Naive thymus-derived CD4-positive, alpha-beta T cell (primary cell): ENCODE measurements at regions not wholly inside any gene's neighbourhood (a gene's known extent, or its start where the extent isn't known, plus 50 kb on each side); places are given as distances from the start of the nearest gene placed in this dataset.
A peak's percentile ranks its signal among the peaks of the same experiment; 100 is the strongest.

Experiments used
- ATAC-seq: fragments of 150-1000 bp; cut with Tn5 transposase; 2 replicates; pipeline ENCODE4 v1.10.0; 2021; ENCODE audit warnings: mild to moderate bottlenecking, moderate library complexity
- CTCF ChIA-PET: fragments of 350-600 bp; sonication (Branson Sonifier 250); formaldehyde crosslinking; loops from one replicate; lab custom pipeline; 2021; ENCODE audit warnings: antibody characterized with exemption; lab: Charles Lee
- POLR2A ChIA-PET: fragments of 350-600 bp; sonication (Branson Sonifier 250); formaldehyde crosslinking; loops from one replicate; lab custom pipeline; 2021; ENCODE audit warnings: antibody characterized with exemption, inconsistent platforms; lab: Charles Lee
- DNase-seq, 9 donors: peaks; one replicate each; pipeline versions ENCODE4 v3.0.0 to v3.0.0-alpha.2; 2020 to 2022; ENCODE audit warnings: mixed read lengths in 1 of 9
- H3K27ac ChIP-seq: one replicate; pipeline ENCODE4 v1.7.0; 2013; ENCODE audit warnings: mild to moderate bottlenecking, low read depth, low read length, moderate library complexity
- H3K27me3 ChIP-seq, 2 donors: one replicate each; pipeline ENCODE4 v1.7.0; 2013; ENCODE audit warnings: low read length in 2 of 2, mild to moderate bottlenecking in 2 of 2, moderate library complexity in 2 of 2; ENCODE audit not compliant: control insufficient read depth in 2 of 2, insufficient read depth in 2 of 2
- H3K36me3 ChIP-seq, 3 experiments: 1 replicate in 2 of 3; 2 replicates in 1 of 3; pipeline ENCODE4 v1.7.0; 2013; ENCODE audit warnings: low read length in 3 of 3, mild to moderate bottlenecking in 3 of 3, moderate library complexity in 1 of 3; ENCODE audit not compliant: insufficient read depth in 3 of 3, control insufficient read depth in 2 of 3
- H3K4me1 ChIP-seq, 2 donors: one replicate each; pipeline ENCODE4 v1.7.0; 2013; ENCODE audit warnings: low read length in 2 of 2, mild to moderate bottlenecking in 2 of 2, moderate library complexity in 1 of 2; ENCODE audit not compliant: control insufficient read depth in 2 of 2, insufficient read depth in 2 of 2
- H3K4me3 ChIP-seq: 2 replicates; pipeline ENCODE4 v1.7.0; 2013; ENCODE audit warnings: mild to moderate bottlenecking, low read length
- H3K9me3 ChIP-seq, 3 experiments: 1 replicate in 2 of 3; 2 replicates in 1 of 3; pipeline ENCODE4 v1.7.0; 2013; ENCODE audit warnings: low read length in 3 of 3; ENCODE audit not compliant: control insufficient read depth in 2 of 3
- H3K27ac Mint-ChIP-seq, 9 donors: one replicate each; pipeline ENCODE4 v1.8.0; 2020 to 2022; ENCODE audit warnings: mixed read lengths in 9 of 9, mild to moderate bottlenecking in 8 of 9, moderate library complexity in 5 of 9, inconsistent platforms in 2 of 9
- H3K27me3 Mint-ChIP-seq, 5 donors: one replicate each; pipeline ENCODE4 v1.8.0; 2021 to 2022; ENCODE audit warnings: mixed read lengths in 5 of 5, mild to moderate bottlenecking in 1 of 5
- H3K36me3 Mint-ChIP-seq, 5 donors: one replicate each; pipeline ENCODE4 v1.8.0; 2020 to 2022; ENCODE audit warnings: mixed read lengths in 5 of 5, mild to moderate bottlenecking in 3 of 5, inconsistent platforms in 1 of 5
- H3K4me1 Mint-ChIP-seq, 7 donors: one replicate each; pipeline ENCODE4 v1.8.0; 2020 to 2022; ENCODE audit warnings: mixed read lengths in 7 of 7, mild to moderate bottlenecking in 3 of 7, inconsistent platforms in 1 of 7
- H3K4me3 Mint-ChIP-seq, 10 donors: one replicate each; pipeline ENCODE4 v1.8.0; 2020 to 2022; ENCODE audit warnings: mild to moderate bottlenecking in 10 of 10, mixed read lengths in 10 of 10, moderate library complexity in 6 of 10, inconsistent platforms in 2 of 10
- H3K9me3 Mint-ChIP-seq, 11 donors: one replicate each; pipeline ENCODE4 v1.8.0; 2020 to 2022; ENCODE audit warnings: mixed read lengths in 11 of 11, mild to moderate bottlenecking in 4 of 11, inconsistent platforms in 1 of 11, moderate library complexity in 1 of 11
- intact Hi-C, 2 donors: fragments of 100-400 bp; cut with micrococcal nuclease; formaldehyde crosslinking; loops; one replicate each; pipeline ENCODE4 v1.15.1; 2023

DNA sequence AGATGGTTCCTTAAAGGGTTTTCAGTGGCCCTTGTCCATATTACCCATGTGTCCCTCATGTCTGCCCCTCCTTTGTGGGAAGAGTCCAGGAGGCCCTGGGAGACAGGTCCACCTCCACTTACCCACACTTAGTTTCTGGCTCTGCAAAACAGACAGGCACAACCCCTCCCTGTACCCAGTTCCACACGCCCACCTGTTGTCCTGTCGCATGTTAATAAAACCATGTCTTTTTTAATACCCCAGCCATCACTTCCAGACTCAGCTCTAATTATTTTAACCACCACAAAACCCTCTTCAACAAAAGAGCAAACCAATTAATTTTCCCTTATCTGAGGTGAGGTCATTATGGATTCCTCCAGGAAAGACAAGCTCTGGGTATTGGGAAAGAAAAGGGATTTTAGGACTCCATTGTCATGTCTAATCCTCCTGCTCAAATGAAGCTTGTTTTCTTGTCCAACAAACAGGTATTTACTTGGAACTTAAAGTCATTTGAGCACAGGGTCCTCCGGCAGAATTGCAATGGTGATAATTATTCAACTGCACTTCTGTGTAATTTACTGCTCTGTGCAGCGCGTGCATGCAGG is 68.9 kb downstream of the CCDC185 start:
- H3K27ac Mint-ChIP-seq = no peak overlapping the region
- DNase-seq (no peak), ATAC-seq (no peak)
- H3K27me3 Mint-ChIP-seq = peaks cover 0 to 9% (median 0%) of the 10 kb centered on the region in 5 donors
- peaks cover 0 to 4% (median 0%) of the 10 kb centered on the region in 5 donors for H3K36me3 Mint-ChIP-seq
- H3K4me3 Mint-ChIP-seq = no peak overlapping the region
- no peak overlapping the region for H3K27ac ChIP-seq
- H3K4me1 Mint-ChIP-seq = peaks cover 0 to 6% (median 0%) of the 10 kb centered on the region in 7 donors
- intact Hi-C loops = no loop called here
- no peaks in the 10 kb centered on the region for H3K4me1 ChIP-seq
- ChIA-PET CTCF (interaction anchor here (1.1 kb wide), 1 partner anchor 11 kb away, joined by 3 read pairs; no protein-coding TSS in a partner anchor), POLR2A (no interaction called here)
- H3K36me3 ChIP-seq = no peaks in the 10 kb centered on the region
- H3K27me3 ChIP-seq = no peaks in the 10 kb centered on the region
- peaks cover 0 to 1% (median 0%) of the 10 kb centered on the region in 11 donors for H3K9me3 Mint-ChIP-seq
- H3K9me3 ChIP-seq = no peaks in the 10 kb centered on the region
- no peak overlapping the region for H3K4me3 ChIP-seq

DNA sequence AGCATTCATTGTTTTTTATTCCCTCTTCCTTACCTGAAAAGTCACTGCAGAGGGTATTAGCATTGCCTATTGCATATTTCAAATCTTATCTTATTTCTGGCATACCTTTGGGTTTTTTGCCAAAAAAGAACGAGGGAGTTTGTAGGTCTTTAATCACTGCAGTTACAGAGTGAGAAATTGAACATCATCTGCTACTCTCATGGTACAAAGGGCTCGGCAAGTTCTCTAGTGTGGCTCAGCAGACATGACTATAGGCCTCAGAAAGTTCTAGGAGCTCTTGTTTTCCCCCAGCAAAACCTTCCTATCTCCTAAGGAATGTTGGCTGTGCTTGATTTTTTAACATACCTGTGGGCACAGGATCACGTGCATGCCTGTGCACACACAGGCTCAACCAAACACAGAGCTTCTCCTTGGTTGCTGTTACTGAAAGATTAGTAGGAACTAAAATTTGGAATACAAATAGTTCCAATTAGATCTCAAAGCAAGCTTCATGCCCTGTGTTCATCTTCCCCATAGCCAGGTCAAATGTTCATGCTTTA is 69.7 kb downstream of the CCDC185 start:
- Histone ChIP-seq H3K27ac (no peak overlapping the region), H3K9me3 (no peaks in the 10 kb centered on the region), H3K36me3 (no peaks in the 10 kb centered on the region), H3K4me1 (no peaks in the 10 kb centered on the region), H3K4me3 (no peak overlapping the region), H3K27me3 (no peaks in the 10 kb centered on the region)
- Mint-ChIP-seq H3K27ac (no peak overlapping the region), H3K9me3 (peaks cover 0 to 1% (median 0%) of the 10 kb centered on the region in 11 donors), H3K27me3 (peaks cover 0 to 9% (median 0%) of the 10 kb centered on the region in 5 donors), H3K4me3 (no peak overlapping the region), H3K4me1 (peaks cover 0 to 6% (median 0%) of the 10 kb centered on the region in 7 donors), H3K36me3 (peaks cover 0 to 4% (median 0%) of the 10 kb centered on the region in 5 donors)
- intact Hi-C loops = no loop called here
- DNase-seq (no peak), ATAC-seq (no peak)
- ChIA-PET CTCF (interaction anchor here (1.1 kb wide), 1 partner anchor 10 kb away, joined by 3 read pairs; no protein-coding TSS in a partner anchor), POLR2A (no interaction called here)

DNA sequence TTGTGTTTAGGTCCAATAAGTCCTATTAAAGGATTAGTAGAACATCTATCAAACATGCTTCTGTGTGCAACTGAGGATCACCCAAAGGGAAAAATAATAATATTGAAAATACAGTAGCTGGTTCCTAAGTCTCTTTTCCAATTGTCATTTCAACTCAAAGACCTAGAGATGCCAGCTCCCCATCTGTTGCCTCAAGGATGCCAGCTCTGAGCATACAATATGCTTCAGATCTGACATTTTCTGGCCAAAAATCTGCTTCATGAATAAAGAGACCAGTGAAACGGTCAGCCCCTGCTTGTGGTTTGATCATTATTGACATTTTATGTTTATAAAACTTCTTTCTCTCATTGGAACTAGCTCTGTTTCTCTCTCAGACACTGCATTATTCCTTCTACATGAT is 72.9 kb downstream of the CCDC185 start:
- Mint-ChIP-seq H3K27ac (peak overlapping the region in 1 of 9 donors; percentile 43), H3K4me1 (peaks cover 0 to 5% (median 0%) of the 10 kb centered on the region in 7 donors), H3K9me3 (no peaks in the 10 kb centered on the region), H3K4me3 (no peak overlapping the region), H3K36me3 (peaks cover 0 to 4% (median 0%) of the 10 kb centered on the region in 5 donors), H3K27me3 (peaks cover 0 to 4% (median 0%) of the 10 kb centered on the region in 5 donors)
- Histone ChIP-seq H3K27ac (no peak overlapping the region), H3K4me1 (no peaks in the 10 kb centered on the region), H3K27me3 (no peaks in the 10 kb centered on the region), H3K36me3 (no peaks in the 10 kb centered on the region), H3K4me3 (no peak overlapping the region), H3K9me3 (no peaks in the 10 kb centered on the region)
- POLR2A ChIA-PET = no interaction called here
- ATAC-seq (no peak), DNase-seq (no peak)
- intact Hi-C loops = no loop called here
- CTCF ChIA-PET = no interaction called here

DNA sequence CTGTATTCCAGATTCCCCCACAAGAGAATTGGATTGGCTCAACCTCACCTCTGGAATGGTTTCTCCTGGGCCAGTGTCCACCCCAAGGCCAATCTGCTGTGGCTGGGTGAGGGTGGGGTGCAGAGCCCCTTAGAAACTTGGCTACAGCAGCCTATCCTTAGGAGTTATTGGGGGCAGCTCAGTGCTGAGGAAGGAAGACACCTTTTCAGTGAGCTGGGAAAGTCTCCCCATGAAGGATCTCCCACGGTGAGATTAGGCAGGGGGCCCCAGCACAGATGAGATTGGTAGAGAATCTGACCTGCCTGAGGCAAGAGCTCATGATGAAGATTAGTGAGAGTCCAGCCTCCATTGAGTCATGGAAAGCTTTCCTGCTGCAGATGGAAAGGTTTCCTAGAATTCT is 78.4 kb downstream of the CCDC185 start:
- Histone ChIP-seq H3K4me1 (no peaks in the 10 kb centered on the region), H3K9me3 (no peaks in the 10 kb centered on the region), H3K4me3 (no peak overlapping the region), H3K27me3 (no peaks in the 10 kb centered on the region), H3K36me3 (no peaks in the 10 kb centered on the region), H3K27ac (no peak overlapping the region)
- ATAC-seq = no peak
- intact Hi-C loops = no loop called here
- POLR2A ChIA-PET = interaction anchor here (0.6 kb wide), 1 partner anchor 938 kb away, joined by 4 read pairs; no protein-coding TSS in a partner anchor
- CTCF ChIA-PET = no interaction called here
- no peaks in the 10 kb centered on the region for H3K36me3 Mint-ChIP-seq
- H3K9me3 Mint-ChIP-seq = no peaks in the 10 kb centered on the region
- no peak overlapping the region for H3K4me3 Mint-ChIP-seq
- no peak for DNase-seq
- peaks cover 0 to 8% (median 5%) of the 10 kb centered on the region in 5 donors for H3K27me3 Mint-ChIP-seq
- no peak overlapping the region for H3K27ac Mint-ChIP-seq
- peaks cover 0 to 4% (median 0%) of the 10 kb centered on the region in 7 donors for H3K4me1 Mint-ChIP-seq

DNA sequence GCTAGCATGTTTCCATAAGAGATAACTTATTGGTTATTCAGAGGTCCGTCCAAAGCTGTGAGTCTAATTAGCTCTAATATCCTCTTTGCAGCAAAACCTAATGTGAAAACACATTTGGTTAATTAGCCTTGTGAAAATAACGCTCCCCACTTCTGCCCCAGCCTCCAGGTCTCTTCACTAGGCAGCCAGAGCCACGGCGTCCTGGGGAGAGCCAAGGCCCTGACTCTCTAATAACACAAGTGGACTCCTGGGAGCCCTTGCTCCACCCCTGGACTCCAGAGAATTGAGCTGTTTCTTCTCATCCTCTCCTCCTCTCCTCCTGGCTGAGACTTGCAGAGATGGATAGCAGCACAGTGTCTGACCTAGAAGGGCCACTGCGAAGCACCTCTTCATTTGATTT is 78.8 kb downstream of the CCDC185 start:
- Histone ChIP-seq H3K36me3 (no peaks in the 10 kb centered on the region), H3K4me1 (no peaks in the 10 kb centered on the region), H3K9me3 (no peaks in the 10 kb centered on the region), H3K27ac (no peak overlapping the region), H3K27me3 (no peaks in the 10 kb centered on the region), H3K4me3 (no peak overlapping the region)
- no peak overlapping the region for H3K4me3 Mint-ChIP-seq
- H3K9me3 Mint-ChIP-seq = no peaks in the 10 kb centered on the region
- peaks cover 0 to 13% (median 7%) of the 10 kb centered on the region in 5 donors for H3K27me3 Mint-ChIP-seq
- DNase-seq (no peak), ATAC-seq (no peak)
- intact Hi-C loops = no loop called here
- POLR2A ChIA-PET = interaction anchor here (0.6 kb wide), 1 partner anchor 938 kb away, joined by 4 read pairs; no protein-coding TSS in a partner anchor
- H3K27ac Mint-ChIP-seq = no peak overlapping the region
- peaks cover 0 to 4% (median 0%) of the 10 kb centered on the region in 7 donors for H3K4me1 Mint-ChIP-seq
- CTCF ChIA-PET = no interaction called here
- no peaks in the 10 kb centered on the region for H3K36me3 Mint-ChIP-seq

DNA sequence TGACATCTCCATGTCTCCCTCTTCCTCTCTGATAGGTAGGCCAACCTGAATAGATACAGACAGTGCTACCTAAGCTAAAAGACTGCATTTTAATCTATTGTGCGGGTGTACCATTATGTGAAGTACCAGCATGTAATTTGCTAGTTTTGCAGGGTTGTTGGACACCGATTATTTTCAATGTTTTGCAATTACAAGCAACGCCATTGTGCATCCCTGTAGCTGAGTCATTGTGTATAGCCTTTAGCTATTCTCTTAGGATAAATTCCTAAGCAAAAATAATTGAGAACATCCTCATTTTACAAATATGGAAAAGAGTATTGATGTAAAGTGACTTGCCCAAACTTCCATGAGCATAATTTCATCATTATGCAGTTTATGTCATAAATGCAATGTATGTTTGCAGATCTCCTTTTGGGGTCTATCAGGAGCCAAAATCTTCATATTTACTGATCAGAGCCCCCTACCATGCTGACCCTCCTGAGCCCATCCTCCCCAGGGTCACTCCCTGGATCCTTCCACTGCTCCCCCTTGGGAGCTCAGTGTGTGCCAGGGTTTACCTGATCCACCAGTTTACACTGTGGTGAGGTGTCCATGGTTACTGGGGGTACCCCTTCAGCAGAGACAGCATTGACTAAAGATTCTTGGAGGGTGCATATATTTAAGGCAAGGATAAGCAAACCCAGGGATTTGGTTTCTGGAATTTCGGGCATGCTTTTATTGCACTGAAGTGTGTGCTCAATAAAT is 80.6 kb downstream of the CCDC185 start:
- Mint-ChIP-seq H3K9me3 (peaks cover 0 to 1% (median 0%) of the 10 kb centered on the region in 11 donors), H3K27ac (no peak overlapping the region), H3K4me1 (peaks cover 0 to 9% (median 0%) of the 10 kb centered on the region in 7 donors), H3K4me3 (no peak overlapping the region), H3K36me3 (peaks cover 0 to 5% (median 0%) of the 10 kb centered on the region in 5 donors), H3K27me3 (peaks cover 10 to 27% (median 16%) of the 10 kb centered on the region in 5 donors)
- no peak for ATAC-seq
- no peak for DNase-seq
- intact Hi-C loops = no loop called here
- H3K4me1 ChIP-seq = no peaks in the 10 kb centered on the region
- H3K27ac ChIP-seq = no peak overlapping the region
- no peaks in the 10 kb centered on the region for H3K36me3 ChIP-seq
- no peak overlapping the region for H3K4me3 ChIP-seq
- ChIA-PET POLR2A (no interaction called here), CTCF (interaction anchor here (1.0 kb wide), 1 partner anchor 12 kb away, joined by 3 read pairs; no protein-coding TSS in a partner anchor)
- no peaks in the 10 kb centered on the region for H3K27me3 ChIP-seq
- no peaks in the 10 kb centered on the region for H3K9me3 ChIP-seq
